GM12875 (cell line): ENCODE measurements at regions not wholly inside any gene's neighbourhood (a gene's known extent, or its start where the extent isn't known, plus 50 kb on each side); places are given as distances from the start of the nearest gene placed in this dataset.

Source experiments
- H3K4me3 ChIP-seq: one replicate; pipeline ENCODE4 v1.5.1; 2011; ENCODE audit warnings: low read depth, low read length, control low read depth
- CTCF ChIP-seq: IDR thresholded peaks from 2 replicates; pipeline ENCODE4 v1.5.1; 2011; ENCODE audit warnings: low read depth, mild to moderate bottlenecking, control low read depth, inconsistent platforms, low read length, moderate library complexity, borderline replicate concordance; ENCODE audit not compliant: insufficient read depth

- TF ChIP-seq CTCF, result no peak
- H3K4me3 ChIP-seq, result no peak overlapping the region
Measured at GRCh38 chr12:97223419-97223818, 239.2 kb upstream of the RMST start.

GRCh38 chr12:97229004-97229403 lies 233.6 kb upstream of the RMST start:
- H3K4me3 ChIP-seq, result no peak overlapping the region
- no peak for TF ChIP-seq CTCF

GRCh38 chr12:97235102-97235501 lies 227.5 kb upstream of the RMST start:
- TF ChIP-seq CTCF, result no peak

GRCh38 chr12:97246368-97246767 lies 216.2 kb upstream of the RMST start:
- TF ChIP-seq CTCF, result no peak
- no peak overlapping the region for H3K4me3 ChIP-seq

More at GRCh38 chr12:97235102-97235501, 227.5 kb upstream of the RMST start:
- H3K4me3 ChIP-seq, result no peak overlapping the region

- H3K4me3 ChIP-seq, result no peak overlapping the region
- no peak for TF ChIP-seq CTCF
Measured at GRCh38 chr12:97250483-97250882, 212.1 kb upstream of the RMST start.

GRCh38 chr12:97257726-97258125 lies 204.9 kb upstream of the RMST start:
- no peak overlapping the region for H3K4me3 ChIP-seq
- TF ChIP-seq CTCF, result no peak

- no peak for TF ChIP-seq CTCF
- no peak overlapping the region for H3K4me3 ChIP-seq
Measured at GRCh38 chr12:97259098-97259497, 203.5 kb upstream of the RMST start.
